ENCODE measurements at regions not wholly inside any gene's neighbourhood (a gene's known extent, or its start where the extent isn't known, plus 50 kb on each side); places are given as distances from the start of the nearest gene placed in this dataset.

DNA sequence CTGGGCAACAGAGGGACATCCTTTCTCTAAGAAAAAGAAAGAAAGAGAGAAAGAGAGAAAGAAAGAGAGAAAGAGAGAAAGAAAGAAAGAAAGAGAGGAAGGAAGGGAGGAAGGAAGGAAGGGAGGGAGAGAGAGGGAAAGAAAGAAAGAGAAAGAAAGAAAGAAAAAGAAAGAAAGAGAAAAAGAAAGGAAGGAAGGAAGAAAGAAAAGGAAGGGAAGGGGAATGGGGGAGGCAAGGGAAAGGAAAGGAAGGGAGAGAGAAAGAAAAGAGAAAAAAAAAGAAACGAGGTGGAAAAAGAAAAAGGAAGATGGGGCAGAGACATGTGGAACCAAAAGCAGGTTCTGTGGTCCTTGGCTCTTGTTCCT lies 82.9 kb upstream of the SMNDC1 start:
- Mint-ChIP-seq H3K4me1 (peaks cover 7% of the 10 kb centered on the region), H3K36me3 (ENCODE audit: low read depth) (no peaks in the 10 kb centered on the region; the same call in 2 of the 3 replicates), H3K9me3 (no peaks in the 10 kb centered on the region), H3K27me3 (ENCODE audit: insufficient read depth, low read depth, poor library complexity) (peaks cover 9% of the 10 kb centered on the region), H3K4me3 (no peak overlapping the region), H3K27ac (no peak overlapping the region)
- peaks cover 2% of the 10 kb centered on the region for H3K4me1 ChIP-seq (ENCODE audit: insufficient read depth)
- DNase-seq (ENCODE audit: low spot score) (no peak), ATAC-seq (no peak)
- no peak overlapping the region for H3K4me3 ChIP-seq
- no peak overlapping the region for H3K27ac ChIP-seq (ENCODE audit: low read depth)
- H3F3A ChIP-seq (replicated peaks; ENCODE audit: low read depth) = no peaks in the 10 kb centered on the region
- no peak for TF ChIP-seq EZH2 (IDR thresholded peaks at IDR 0.05; ENCODE audit: low read depth, unreplicated experiment)
- TF ChIP-seq, protein P1, sequence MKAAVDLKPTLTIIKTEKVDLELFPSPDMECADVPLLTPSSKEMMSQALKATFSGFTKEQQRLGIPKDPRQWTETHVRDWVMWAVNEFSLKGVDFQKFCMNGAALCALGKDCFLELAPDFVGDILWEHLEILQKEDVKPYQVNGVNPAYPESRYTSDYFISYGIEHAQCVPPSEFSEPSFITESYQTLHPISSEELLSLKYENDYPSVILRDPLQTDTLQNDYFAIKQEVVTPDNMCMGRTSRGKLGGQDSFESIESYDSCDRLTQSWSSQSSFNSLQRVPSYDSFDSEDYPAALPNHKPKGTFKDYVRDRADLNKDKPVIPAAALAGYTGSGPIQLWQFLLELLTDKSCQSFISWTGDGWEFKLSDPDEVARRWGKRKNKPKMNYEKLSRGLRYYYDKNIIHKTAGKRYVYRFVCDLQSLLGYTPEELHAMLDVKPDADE (IDR thresholded peaks at IDR 0.05) = no peak
- TF ChIP-seq, protein P2, sequence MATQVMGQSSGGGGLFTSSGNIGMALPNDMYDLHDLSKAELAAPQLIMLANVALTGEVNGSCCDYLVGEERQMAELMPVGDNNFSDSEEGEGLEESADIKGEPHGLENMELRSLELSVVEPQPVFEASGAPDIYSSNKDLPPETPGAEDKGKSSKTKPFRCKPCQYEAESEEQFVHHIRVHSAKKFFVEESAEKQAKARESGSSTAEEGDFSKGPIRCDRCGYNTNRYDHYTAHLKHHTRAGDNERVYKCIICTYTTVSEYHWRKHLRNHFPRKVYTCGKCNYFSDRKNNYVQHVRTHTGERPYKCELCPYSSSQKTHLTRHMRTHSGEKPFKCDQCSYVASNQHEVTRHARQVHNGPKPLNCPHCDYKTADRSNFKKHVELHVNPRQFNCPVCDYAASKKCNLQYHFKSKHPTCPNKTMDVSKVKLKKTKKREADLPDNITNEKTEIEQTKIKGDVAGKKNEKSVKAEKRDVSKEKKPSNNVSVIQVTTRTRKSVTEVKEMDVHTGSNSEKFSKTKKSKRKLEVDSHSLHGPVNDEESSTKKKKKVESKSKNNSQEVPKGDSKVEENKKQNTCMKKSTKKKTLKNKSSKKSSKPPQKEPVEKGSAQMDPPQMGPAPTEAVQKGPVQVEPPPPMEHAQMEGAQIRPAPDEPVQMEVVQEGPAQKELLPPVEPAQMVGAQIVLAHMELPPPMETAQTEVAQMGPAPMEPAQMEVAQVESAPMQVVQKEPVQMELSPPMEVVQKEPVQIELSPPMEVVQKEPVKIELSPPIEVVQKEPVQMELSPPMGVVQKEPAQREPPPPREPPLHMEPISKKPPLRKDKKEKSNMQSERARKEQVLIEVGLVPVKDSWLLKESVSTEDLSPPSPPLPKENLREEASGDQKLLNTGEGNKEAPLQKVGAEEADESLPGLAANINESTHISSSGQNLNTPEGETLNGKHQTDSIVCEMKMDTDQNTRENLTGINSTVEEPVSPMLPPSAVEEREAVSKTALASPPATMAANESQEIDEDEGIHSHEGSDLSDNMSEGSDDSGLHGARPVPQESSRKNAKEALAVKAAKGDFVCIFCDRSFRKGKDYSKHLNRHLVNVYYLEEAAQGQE (IDR thresholded peaks at IDR 0.05; ENCODE audit: unreplicated experiment) = no peak
- no peak for TF ChIP-seq ZNF331 (CRISPR knock-in tag; IDR thresholded peaks at IDR 0.05; ENCODE audit: low read depth)
- TF ChIP-seq EZH2phosphoT487 (IDR thresholded peaks at IDR 0.05; ENCODE audit: unreplicated experiment) = no peak
- TF ChIP-seq POLR2AphosphoS5 (IDR thresholded peaks at IDR 0.05; ENCODE audit: low read depth) = no peak
- TF ChIP-seq, protein P3, sequence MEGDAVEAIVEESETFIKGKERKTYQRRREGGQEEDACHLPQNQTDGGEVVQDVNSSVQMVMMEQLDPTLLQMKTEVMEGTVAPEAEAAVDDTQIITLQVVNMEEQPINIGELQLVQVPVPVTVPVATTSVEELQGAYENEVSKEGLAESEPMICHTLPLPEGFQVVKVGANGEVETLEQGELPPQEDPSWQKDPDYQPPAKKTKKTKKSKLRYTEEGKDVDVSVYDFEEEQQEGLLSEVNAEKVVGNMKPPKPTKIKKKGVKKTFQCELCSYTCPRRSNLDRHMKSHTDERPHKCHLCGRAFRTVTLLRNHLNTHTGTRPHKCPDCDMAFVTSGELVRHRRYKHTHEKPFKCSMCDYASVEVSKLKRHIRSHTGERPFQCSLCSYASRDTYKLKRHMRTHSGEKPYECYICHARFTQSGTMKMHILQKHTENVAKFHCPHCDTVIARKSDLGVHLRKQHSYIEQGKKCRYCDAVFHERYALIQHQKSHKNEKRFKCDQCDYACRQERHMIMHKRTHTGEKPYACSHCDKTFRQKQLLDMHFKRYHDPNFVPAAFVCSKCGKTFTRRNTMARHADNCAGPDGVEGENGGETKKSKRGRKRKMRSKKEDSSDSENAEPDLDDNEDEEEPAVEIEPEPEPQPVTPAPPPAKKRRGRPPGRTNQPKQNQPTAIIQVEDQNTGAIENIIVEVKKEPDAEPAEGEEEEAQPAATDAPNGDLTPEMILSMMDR (conservative IDR thresholded peaks at IDR 0.05; ENCODE audit: low read depth in 2 of 2) = no peak
- TF ChIP-seq CREB1 (CRISPR knock-in tag; IDR thresholded peaks at IDR 0.05; ENCODE audit: low read depth) = no peak
- TF ChIP-seq STAT1 (IDR thresholded peaks at IDR 0.05; ENCODE audit: unreplicated experiment) = no peak
- TF ChIP-seq, protein P4, sequence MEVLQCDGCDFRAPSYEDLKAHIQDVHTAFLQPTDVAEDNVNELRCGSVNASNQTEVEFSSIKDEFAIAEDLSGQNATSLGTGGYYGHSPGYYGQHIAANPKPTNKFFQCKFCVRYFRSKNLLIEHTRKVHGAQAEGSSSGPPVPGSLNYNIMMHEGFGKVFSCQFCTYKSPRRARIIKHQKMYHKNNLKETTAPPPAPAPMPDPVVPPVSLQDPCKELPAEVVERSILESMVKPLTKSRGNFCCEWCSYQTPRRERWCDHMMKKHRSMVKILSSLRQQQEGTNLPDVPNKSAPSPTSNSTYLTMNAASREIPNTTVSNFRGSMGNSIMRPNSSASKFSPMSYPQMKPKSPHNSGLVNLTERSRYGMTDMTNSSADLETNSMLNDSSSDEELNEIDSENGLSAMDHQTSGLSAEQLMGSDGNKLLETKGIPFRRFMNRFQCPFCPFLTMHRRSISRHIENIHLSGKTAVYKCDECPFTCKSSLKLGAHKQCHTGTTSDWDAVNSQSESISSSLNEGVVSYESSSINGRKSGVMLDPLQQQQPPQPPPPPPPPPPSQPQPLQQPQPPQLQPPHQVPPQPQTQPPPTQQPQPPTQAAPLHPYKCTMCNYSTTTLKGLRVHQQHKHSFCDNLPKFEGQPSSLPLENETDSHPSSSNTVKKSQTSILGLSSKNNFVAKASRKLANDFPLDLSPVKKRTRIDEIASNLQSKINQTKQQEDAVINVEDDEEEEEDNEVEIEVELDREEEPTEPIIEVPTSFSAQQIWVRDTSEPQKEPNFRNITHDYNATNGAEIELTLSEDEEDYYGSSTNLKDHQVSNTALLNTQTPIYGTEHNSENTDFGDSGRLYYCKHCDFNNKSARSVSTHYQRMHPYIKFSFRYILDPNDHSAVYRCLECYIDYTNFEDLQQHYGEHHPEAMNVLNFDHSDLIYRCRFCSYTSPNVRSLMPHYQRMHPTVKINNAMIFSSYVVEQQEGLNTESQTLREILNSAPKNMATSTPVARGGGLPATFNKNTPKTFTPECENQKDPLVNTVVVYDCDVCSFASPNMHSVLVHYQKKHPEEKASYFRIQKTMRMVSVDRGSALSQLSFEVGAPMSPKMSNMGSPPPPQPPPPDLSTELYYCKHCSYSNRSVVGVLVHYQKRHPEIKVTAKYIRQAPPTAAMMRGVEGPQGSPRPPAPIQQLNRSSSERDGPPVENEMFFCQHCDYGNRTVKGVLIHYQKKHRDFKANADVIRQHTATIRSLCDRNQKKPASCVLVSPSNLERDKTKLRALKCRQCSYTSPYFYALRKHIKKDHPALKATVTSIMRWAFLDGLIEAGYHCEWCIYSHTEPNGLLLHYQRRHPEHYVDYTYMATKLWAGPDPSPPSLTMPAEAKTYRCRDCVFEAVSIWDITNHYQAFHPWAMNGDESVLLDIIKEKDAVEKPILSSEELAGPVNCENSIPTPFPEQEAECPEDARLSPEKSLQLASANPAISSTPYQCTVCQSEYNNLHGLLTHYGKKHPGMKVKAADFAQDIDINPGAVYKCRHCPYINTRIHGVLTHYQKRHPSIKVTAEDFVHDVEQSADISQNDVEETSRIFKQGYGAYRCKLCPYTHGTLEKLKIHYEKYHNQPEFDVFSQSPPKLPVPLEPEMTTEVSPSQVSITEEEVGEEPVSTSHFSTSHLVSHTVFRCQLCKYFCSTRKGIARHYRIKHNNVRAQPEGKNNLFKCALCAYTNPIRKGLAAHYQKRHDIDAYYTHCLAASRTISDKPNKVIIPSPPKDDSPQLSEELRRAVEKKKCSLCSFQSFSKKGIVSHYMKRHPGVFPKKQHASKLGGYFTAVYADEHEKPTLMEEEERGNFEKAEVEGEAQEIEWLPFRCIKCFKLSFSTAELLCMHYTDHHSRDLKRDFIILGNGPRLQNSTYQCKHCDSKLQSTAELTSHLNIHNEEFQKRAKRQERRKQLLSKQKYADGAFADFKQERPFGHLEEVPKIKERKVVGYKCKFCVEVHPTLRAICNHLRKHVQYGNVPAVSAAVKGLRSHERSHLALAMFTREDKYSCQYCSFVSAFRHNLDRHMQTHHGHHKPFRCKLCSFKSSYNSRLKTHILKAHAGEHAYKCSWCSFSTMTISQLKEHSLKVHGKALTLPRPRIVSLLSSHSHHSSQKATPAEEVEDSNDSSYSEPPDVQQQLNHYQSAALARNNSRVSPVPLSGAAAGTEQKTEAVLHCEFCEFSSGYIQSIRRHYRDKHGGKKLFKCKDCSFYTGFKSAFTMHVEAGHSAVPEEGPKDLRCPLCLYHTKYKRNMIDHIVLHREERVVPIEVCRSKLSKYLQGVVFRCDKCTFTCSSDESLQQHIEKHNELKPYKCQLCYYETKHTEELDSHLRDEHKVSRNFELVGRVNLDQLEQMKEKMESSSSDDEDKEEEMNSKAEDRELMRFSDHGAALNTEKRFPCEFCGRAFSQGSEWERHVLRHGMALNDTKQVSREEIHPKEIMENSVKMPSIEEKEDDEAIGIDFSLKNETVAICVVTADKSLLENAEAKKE (CRISPR knock-in tag; IDR thresholded peaks at IDR 0.05) = no peak
- H3K4me2 ChIP-seq = no peak overlapping the region
- H3K9me2 ChIP-seq (ENCODE audit: insufficient read depth) = no peaks in the 10 kb centered on the region
- H3K36me3 ChIP-seq (ENCODE audit: insufficient read depth) = no peaks in the 10 kb centered on the region
- no peaks in the 10 kb centered on the region for H3K27me3 ChIP-seq (ENCODE audit: insufficient read depth)
- no peaks in the 10 kb centered on the region for H3K79me2 ChIP-seq (replicated peaks; ENCODE audit: insufficient read depth)
- H2AFZ ChIP-seq = peak overlapping the region; percentile 72; the same call in 1 of the 2 replicates
- no peaks in the 10 kb centered on the region for H4K20me1 ChIP-seq (replicated peaks; ENCODE audit: insufficient read depth)

Measured in GM23338 (cell line).